ENCODE measurements at regions not wholly inside any gene's neighbourhood (a gene's known extent, or its start where the extent isn't known, plus 50 kb on each side); places are given as distances from the start of the nearest gene placed in this dataset.

GRCh38 chr2:136301006-136301405 is 183.1 kb upstream of the CXCR4 start:
- H3K4me1 ChIP-seq (ENCODE audit: control insufficient read depth, insufficient read depth, low read length): peaks cover 6% of the 10 kb centered on the region
- TF ChIP-seq NFYB (IDR thresholded peaks at IDR 0.05; ENCODE audit: insufficient read depth, low read depth, low read length) (no peak), TCF3 (IDR thresholded peaks at IDR 0.05; ENCODE audit: borderline replicate concordance, insufficient read depth, low read depth, low read length) (no peak), PML (IDR thresholded peaks at IDR 0.05; ENCODE audit: low read length) (no peak), E2F8 (IDR thresholded peaks at IDR 0.05; ENCODE audit: low read depth, partially characterized antibody) (no peak)
- no peak overlapping the region for H3K9ac ChIP-seq (ENCODE audit: control insufficient read depth, insufficient read depth, low read length)
- H3K9me3 ChIP-seq (replicated peaks; ENCODE audit: control insufficient read depth, insufficient read depth, low read length): no peaks in the 10 kb centered on the region; the same call in 2 of the 3 replicates
- H3K4me3 ChIP-seq: no peak overlapping the region
- no peaks in the 10 kb centered on the region for H3K79me2 ChIP-seq (ENCODE audit: control insufficient read depth, insufficient read depth, low read length)
- in situ Hi-C loops (cut with MboI) (no loop called here), intact Hi-C loops (cut with micrococcal nuclease; ENCODE audit: unreplicated experiment) (no loop called here)
- no peak overlapping the region for H2AFZ ChIP-seq (ENCODE audit: control insufficient read depth, low read depth, low read length)
- 74% methylated on average over 10 of the region's 10 CpGs for WGBS (ENCODE audit: insufficient coverage, insufficient replicate concordance, low lambda C conversion rate, missing lambda C conversion rate)
- no peaks in the 10 kb centered on the region for H3K36me3 ChIP-seq (ENCODE audit: control insufficient read depth in 2 of 2, insufficient read depth in 2 of 2, low read length in 1 of 2)
- SMC1A ChIA-PET (ENCODE audit: uncharacterized antibody, unreplicated experiment): interaction anchor here (3.5 kb wide), 1 partner anchor 62 kb away, joined by 12 read pairs; no protein-coding TSS in a partner anchor
- no peaks in the 10 kb centered on the region for H4K20me1 ChIP-seq (ENCODE audit: control insufficient read depth, insufficient read depth)
- RAD21 ChIA-PET (ENCODE audit: unreplicated experiment): interaction anchor here (1.1 kb wide), 1 partner anchor 18 kb away, joined by 3 read pairs; no protein-coding TSS in a partner anchor
- H3K27ac ChIP-seq (ENCODE audit: control insufficient read depth, insufficient read depth): no peak overlapping the region
- no peak for ATAC-seq
- no peak for DNase-seq (ENCODE audit: low read depth, low spot score)
- CTCF ChIA-PET: interaction anchor here (6.2 kb wide), 1 partner anchor 16 kb away, joined by 25 read pairs; no protein-coding TSS in a partner anchor
- peaks cover 0 to 5% of the 10 kb centered on the region in 2 experiments; a peak in 1 of 4 replicates for H3K27me3 ChIP-seq (replicated peaks in 1 of 2; ENCODE audit: control insufficient read depth in 2 of 2, insufficient read depth in 2 of 2, low read length in 1 of 2)
- POLR2A ChIA-PET: no interaction called here
- no peak for FAIRE-seq
- no peak overlapping the region for H3K4me2 ChIP-seq (ENCODE audit: control insufficient read depth, insufficient read depth)
- BruUV-seq (replicated peaks): no TSS peak

Measured in GM12878 (cell line).